Thymus (tissue), 11 donors: ENCODE measurements at regions not wholly inside any gene's neighbourhood (a gene's known extent, or its start where the extent isn't known, plus 50 kb on each side); places are given as distances from the start of the nearest gene placed in this dataset.

Experiments
- DNase-seq, 9 donors: peaks; one replicate each; pipeline ENCODE4 v3.0.0-alpha.2; 2013; ENCODE audit warnings: low spot score in 9 of 9, low read depth in 6 of 9, missing footprints in 1 of 9
- H3K27ac ChIP-seq, 2 donors: one replicate each; pipeline ENCODE4 v1.5.1; 2013; ENCODE audit warnings: control low read depth in 1 of 2, low read depth in 1 of 2, low read length in 1 of 2, mild to moderate bottlenecking in 1 of 2, moderate library complexity in 1 of 2
- H3K27me3 ChIP-seq, 2 donors: one replicate each; pipeline ENCODE4 v1.5.1; 2013; ENCODE audit warnings: low read length in 1 of 2; ENCODE audit not compliant: control insufficient read depth in 2 of 2, insufficient read depth in 1 of 2
- H3K36me3 ChIP-seq, 2 donors: one replicate each; pipeline ENCODE4 v1.5.1; 2013; ENCODE audit warnings: low read length in 1 of 2, mild to moderate bottlenecking in 1 of 2, moderate library complexity in 1 of 2; ENCODE audit not compliant: control insufficient read depth in 2 of 2, insufficient read depth in 2 of 2
- H3K4me1 ChIP-seq, 2 donors: one replicate each; pipeline ENCODE4 v1.5.1; 2013; ENCODE audit warnings: low read length in 2 of 2; ENCODE audit not compliant: control insufficient read depth in 2 of 2, insufficient read depth in 2 of 2
- H3K4me3 ChIP-seq, 2 donors: one replicate each; pipeline ENCODE4 v1.5.1; 2013; ENCODE audit warnings: low read length in 2 of 2, control low read depth in 1 of 2, mild to moderate bottlenecking in 1 of 2
- H3K9me3 ChIP-seq, 2 donors: one replicate each; pipeline ENCODE4 v1.5.1; 2013; ENCODE audit warnings: low read length in 1 of 2, mild to moderate bottlenecking in 1 of 2; ENCODE audit not compliant: control insufficient read depth in 2 of 2, insufficient read depth in 1 of 2
- WGBS: extraction: QIAGEN DNeasy Blood & Tissue Kit; methylation state at CpG from one replicate; pipeline ENCODE4 v1.1.7; 2013; 5-methylcytosine and 5-hydroxymethylcytosine counted together
- donor health status: healthy.

DNA sequence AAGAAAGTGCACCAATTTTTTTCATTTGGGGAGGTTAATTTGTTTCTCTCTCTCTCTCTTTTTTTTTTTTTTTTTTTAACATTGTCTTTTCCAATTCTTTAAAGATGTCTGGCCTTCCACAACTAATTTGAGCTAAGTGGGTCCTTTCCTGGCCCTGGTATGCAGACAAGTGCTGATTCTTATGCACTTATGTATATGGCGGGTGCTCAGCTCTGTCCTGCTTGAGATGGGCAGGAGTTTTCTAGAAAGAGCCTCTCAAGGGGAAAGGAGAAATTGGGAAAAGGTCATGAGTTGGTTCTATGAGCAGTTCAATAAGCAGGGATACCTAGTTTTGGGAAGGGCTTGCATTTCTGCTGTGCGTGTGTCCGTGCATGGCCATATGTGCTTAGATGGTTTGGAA, 67.8 kb upstream of the NPVF start:
- no peak for DNase-seq
- H3K4me3 ChIP-seq: no peak overlapping the region
- WGBS: 98% methylated on average over 3 of the region's 3 CpGs
- no peak overlapping the region for H3K27ac ChIP-seq
- no peaks in the 10 kb centered on the region for H3K36me3 ChIP-seq
- no peaks in the 10 kb centered on the region for H3K9me3 ChIP-seq
- H3K4me1 ChIP-seq: no peaks in the 10 kb centered on the region
- no peaks in the 10 kb centered on the region for H3K27me3 ChIP-seq

DNA sequence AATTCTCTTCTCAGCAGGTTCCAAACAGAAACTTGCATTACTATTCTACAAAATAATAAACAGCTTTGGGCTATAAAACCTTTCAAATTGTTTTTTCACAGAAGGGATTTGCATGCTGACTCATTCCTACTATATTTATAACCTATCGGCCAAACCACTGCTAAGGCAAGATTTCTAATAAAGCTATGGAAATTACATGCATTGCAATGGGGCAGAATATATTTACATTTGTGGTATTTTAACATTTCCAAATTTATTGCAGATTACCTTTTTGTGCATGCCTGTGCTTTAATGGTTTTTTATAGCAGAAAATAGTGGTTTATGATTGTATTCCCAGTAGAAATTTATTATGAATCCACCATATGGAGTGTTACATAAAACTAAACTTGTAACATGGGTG, 69.0 kb upstream of the NPVF start:
- WGBS: 91% methylated on average over 1 of the region's 1 CpG
- Histone ChIP-seq H3K4me3 (no peak overlapping the region), H3K36me3 (no peaks in the 10 kb centered on the region), H3K9me3 (no peaks in the 10 kb centered on the region), H3K27ac (no peak overlapping the region), H3K27me3 (no peaks in the 10 kb centered on the region), H3K4me1 (no peaks in the 10 kb centered on the region)
- DNase-seq: no peak

DNA sequence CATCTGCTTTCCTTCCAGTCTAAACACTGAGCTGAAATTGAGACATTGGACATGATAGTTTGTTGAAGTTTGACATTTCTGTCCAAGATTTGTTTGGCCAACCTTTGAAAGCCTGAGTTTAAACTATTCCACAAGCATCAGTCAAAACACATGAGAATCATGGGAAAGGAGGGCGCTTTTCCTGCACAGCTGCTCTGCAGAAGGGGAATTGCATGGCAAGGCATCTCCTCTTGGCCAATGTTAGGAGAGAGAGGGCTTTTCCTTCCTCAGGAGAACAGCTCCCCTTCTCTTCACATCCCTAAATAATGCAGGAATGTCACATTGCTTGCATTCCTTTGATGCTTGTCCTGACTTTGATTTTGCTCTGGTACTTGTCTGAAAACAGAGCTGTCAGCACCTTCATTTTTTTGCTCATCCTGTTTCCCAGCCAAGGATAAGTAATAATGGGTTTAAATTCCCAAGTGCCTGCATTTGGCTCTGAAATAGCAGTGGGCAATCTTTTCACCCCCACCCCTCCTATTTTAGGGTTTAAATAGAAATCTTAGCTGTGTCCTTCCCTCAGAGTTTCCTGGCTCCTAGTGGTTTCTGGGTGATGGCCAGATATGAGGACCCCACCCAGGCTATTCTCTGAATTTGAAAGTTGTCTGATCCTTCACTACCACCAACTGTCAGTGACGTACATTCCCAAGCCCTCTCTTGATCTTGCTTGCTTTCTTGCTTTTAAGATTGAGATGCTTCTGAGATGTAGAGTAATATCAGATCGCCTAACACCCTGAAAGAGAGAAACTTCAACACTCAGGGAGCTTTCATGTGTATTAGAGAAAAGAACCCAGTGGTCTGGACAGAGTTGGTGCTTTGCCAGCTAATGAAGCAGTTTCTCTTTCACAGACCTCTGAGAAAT, 75.2 kb upstream of the NPVF start:
- H3K4me1 ChIP-seq: no peaks in the 10 kb centered on the region
- H3K4me3 ChIP-seq: no peak overlapping the region
- H3K27me3 ChIP-seq: no peaks in the 10 kb centered on the region
- H3K27ac ChIP-seq: no peak overlapping the region
- H3K36me3 ChIP-seq: no peaks in the 10 kb centered on the region
- 82% methylated on average over 3 of the region's 3 CpGs for WGBS
- DNase-seq: no peak
- no peaks in the 10 kb centered on the region for H3K9me3 ChIP-seq

- Histone ChIP-seq H3K9me3 (no peaks in the 10 kb centered on the region), H3K27ac (no peak overlapping the region), H3K4me3 (no peak overlapping the region), H3K4me1 (no peaks in the 10 kb centered on the region), H3K36me3 (no peaks in the 10 kb centered on the region), H3K27me3 (no peaks in the 10 kb centered on the region)
- no peak for DNase-seq
- 94% methylated on average over 4 of the region's 4 CpGs for whole genome bisulfite sequencing
Observed at GRCh38 chr7:25304691-25305090, 76.4 kb upstream of the NPVF start.

DNA sequence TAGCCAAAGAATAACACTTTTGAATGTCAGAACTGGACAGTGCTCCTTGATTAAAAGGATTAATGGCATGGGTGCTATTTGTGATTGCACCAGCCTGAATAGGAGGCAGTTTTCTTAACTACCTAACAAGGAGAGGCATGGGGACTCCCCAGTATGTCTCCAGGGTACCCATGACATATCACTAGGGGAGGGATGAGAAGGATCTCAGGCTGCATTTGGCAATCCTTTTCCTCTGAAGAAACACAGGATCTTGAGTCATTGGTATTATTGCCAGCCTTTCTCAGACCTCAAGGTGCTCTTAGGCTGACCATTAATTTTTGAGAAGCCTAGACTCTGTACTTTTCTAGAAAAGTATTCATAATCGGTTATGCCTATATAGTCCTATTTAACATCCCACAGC, 77.5 kb upstream of the NPVF start:
- no peaks in the 10 kb centered on the region for H3K36me3 ChIP-seq
- H3K4me3 ChIP-seq: no peak overlapping the region
- H3K9me3 ChIP-seq: no peaks in the 10 kb centered on the region
- no peaks in the 10 kb centered on the region for H3K4me1 ChIP-seq
- no peak overlapping the region for H3K27ac ChIP-seq
- H3K27me3 ChIP-seq: no peaks in the 10 kb centered on the region
- 100% methylated on average over 1 of the region's 1 CpG for WGBS
- DNase-seq: no peak

DNA sequence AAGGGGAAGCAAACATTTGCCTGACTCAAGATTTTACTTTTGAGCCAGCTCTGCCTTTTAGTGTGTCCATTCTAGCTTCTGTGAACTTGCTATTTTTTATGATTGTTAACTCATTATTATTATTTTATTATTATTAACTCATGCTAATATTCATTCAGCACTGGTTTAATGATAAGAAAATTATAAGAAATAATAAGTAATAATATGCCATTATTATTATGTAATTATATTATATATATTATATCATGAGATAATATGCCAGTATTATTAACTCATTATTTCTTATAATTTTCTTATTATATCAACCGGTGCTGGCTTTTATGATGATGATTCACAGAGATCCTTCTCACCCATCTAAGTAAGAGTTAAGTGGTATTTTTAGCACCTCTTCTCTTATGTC, 79.3 kb upstream of the NPVF start:
- no peak overlapping the region for H3K4me3 ChIP-seq
- 96% methylated on average over 1 of the region's 1 CpG for WGBS
- H3K9me3 ChIP-seq: no peaks in the 10 kb centered on the region
- H3K36me3 ChIP-seq: no peaks in the 10 kb centered on the region
- no peaks in the 10 kb centered on the region for H3K4me1 ChIP-seq
- H3K27me3 ChIP-seq: no peaks in the 10 kb centered on the region
- DNase-seq: no peak
- H3K27ac ChIP-seq: no peak overlapping the region

DNA sequence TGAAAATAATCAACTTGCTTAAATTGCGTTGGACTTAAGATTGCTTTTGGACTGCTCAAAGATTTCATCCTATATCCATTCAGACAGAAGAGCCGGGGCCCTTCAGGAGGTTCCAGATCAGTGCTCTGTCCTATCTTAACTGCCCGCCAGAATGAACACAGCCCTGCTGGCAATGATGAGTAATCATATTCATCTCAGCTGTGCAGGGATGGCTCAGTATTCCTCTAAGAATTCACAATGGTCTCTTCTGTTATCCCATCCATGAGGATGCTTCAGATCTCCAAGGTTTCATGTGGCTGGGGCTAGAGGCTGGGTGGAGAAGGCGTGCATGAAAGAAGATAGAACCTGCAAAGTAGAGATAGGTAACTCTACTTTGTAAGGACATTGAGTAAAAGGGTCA, 80.0 kb upstream of the NPVF start:
- Histone ChIP-seq H3K27ac (no peak overlapping the region), H3K4me1 (no peaks in the 10 kb centered on the region), H3K4me3 (no peak overlapping the region), H3K36me3 (no peaks in the 10 kb centered on the region), H3K9me3 (no peaks in the 10 kb centered on the region), H3K27me3 (no peaks in the 10 kb centered on the region)
- DNase-seq: no peak
- 96% methylated on average over 4 of the region's 4 CpGs for WGBS

- Histone ChIP-seq H3K36me3 (no peaks in the 10 kb centered on the region), H3K27me3 (no peaks in the 10 kb centered on the region), H3K4me3 (no peak overlapping the region), H3K9me3 (no peaks in the 10 kb centered on the region), H3K27ac (no peak overlapping the region), H3K4me1 (no peaks in the 10 kb centered on the region)
- no peak for DNase-seq
- 95% methylated on average over 6 of the region's 6 CpGs for WGBS
Observed at GRCh38 chr7:25308906-25309705, 80.8 kb upstream of the NPVF start.

GRCh38 chr7:25310896-25311295, 82.6 kb upstream of the NPVF start:
- Histone ChIP-seq H3K27me3 (no peaks in the 10 kb centered on the region), H3K27ac (no peak overlapping the region), H3K4me1 (no peaks in the 10 kb centered on the region), H3K9me3 (no peaks in the 10 kb centered on the region), H3K36me3 (no peaks in the 10 kb centered on the region), H3K4me3 (no peak overlapping the region)
- DNase-seq: no peak
